GM19240 (cell line): ENCODE measurements at regions not wholly inside any gene's neighbourhood (a gene's known extent, or its start where the extent isn't known, plus 50 kb on each side); places are given as distances from the start of the nearest gene placed in this dataset.

Source experiments
- DNase-seq: peaks from one replicate; pipeline ENCODE4 v3.0.0; 2011; ENCODE audit warnings: low spot score; ENCODE audit not compliant: insufficient read length

DNA sequence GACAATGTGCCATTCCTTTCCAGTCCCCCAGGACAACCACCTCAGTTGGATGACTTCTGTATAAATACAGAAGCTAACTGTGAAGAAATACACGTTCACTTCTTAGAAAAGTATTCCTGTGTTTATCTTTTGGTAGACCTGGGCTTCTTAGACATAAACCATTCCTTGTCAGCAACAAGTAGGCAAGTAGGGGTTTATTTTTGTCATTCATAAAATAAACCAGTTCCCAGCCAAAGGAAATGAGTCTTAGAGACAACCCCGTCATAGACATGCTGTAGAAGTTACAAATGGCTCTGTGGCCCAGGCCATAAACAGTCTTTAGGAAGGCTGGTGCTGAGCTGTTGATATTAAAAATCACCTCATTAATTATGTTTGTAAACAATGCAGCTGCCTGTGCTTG lies 243.2 kb downstream of the SPTSSA start:
- DNase-seq: no peak

DNA sequence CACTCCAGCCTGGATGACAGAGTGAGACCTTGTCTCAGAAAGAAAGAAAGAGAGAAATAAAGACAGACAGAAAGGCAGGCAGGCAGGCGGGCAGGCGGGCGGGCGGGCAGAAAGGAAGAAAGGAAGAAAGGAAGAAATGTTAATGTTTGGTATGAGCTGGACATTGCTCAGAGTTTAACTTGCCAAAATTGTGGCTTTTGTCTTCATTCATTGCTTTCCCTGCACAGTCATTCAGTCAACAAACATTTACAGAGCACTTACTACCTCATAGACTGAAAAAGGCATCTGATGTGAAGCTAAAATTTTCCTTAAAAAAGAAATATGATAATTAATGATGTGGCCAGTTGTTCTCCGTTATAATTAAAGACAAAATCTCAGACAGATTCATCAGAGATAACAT lies 247.1 kb downstream of the SPTSSA start:
- no peak for DNase-seq

GRCh38 chr14:34213332-34213731 lies 248.7 kb downstream of the SPTSSA start:
- DNase-seq: no peak

- DNase-seq: no peak
Measured at GRCh38 chr14:34212172-34212929, 249.7 kb downstream of the SPTSSA start.

DNA sequence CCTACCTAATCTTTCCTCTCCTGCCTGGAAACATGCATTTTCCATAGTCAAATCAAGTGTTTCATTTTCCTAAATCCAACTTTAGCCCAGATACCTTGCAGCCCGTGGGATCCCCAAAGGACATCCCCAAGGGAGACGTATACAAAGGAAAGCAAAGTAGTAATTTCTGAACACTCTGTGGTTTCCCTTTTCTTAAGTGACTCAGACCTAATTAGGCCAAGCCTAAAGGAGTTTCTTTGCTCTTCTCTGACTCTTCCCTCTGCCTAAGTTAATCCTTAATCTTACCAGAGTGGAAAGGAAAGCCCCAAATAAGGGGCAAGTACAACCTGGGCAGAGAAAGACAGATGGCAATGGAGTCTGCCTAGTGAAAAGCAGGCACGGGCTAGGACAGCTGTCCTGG lies 250.3 kb downstream of the SPTSSA start:
- no peak for DNase-seq

DNA sequence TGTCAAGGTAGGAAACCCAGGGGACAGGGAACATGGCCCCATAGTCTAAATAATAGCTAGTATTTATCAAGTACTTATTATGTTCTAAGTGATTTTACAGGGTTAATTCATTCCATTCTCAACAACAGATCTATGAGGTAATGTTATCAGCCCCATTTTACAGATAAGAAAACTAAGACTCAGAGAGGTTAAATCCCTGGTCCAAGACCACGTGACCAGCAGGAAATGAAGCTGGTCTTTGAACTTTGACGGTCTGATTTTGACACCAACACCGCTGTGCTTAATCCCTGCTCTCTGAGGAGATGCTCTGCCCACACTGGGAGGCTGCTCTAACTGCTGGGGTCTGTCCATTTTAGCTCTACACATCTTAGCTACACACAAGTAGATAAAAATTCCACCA lies 253.5 kb downstream of the SPTSSA start:
- no peak for DNase-seq

DNA sequence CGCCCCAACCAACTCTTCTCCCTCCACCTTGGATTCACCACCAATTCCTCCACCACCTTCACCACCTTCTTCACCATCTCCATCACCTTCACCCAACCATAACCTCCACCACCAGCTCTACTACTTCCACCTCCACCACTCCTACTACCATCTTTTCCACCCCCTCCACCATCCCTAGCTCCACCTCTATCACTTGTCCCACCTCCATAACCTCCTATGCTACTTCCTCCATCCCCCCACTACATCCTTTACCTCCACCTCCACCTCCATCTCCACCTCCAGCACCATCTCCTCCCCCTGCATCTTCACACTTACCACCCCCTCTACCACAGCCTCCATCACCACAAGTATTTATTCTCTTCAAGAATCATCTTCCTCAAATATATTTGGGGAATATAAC lies 254.9 kb upstream of the EGLN3 start:
- DNase-seq: no peak

GRCh38 chr14:34204774-34205173 lies 253.9 kb upstream of the EGLN3 start:
- DNase-seq: no peak

DNA sequence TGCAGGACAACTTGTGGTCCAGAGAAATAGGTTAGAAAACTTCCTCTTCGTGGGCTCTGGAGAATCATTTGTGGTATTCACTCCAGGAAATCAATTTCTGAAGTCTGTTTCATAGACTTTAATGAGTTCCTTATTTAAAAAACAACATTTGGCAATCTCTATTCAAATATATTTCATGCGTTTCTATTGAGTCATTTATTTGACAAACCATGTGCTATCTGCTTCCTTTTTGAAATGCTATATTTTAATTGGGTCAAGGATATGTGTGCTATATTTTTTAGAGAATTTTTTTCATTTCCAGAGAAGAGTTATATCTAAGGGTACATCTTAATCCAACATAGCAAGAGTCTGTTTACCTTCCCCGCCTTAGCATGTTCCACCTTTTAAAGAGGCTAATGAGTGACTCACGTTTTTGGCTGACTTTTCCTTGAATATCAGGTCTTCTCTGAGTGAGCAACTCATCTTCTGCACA lies 252.4 kb upstream of the EGLN3 start:
- no peak for DNase-seq

GRCh38 chr14:34201909-34202637 lies 251.2 kb upstream of the EGLN3 start:
- DNase-seq: no peak

DNA sequence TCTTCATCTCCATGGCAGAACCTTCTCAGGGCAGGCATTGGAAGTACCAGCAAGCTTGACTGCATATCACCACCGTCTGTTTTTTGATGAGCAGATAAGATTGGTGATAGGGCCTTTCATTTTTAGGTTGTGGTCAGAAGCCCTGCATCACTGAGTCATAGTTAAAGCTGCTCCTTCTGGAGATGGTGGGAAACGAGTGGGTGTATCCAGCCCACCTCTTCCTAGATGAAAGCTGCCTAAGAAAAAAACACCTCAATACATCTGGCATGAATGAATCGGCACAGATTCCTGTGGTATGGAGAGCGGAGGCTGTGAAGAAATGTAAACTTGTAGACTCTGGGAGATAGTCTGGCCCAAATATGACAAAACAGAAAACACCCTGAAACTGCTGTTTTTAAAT lies 248.7 kb upstream of the EGLN3 start:
- DNase-seq: no peak

DNA sequence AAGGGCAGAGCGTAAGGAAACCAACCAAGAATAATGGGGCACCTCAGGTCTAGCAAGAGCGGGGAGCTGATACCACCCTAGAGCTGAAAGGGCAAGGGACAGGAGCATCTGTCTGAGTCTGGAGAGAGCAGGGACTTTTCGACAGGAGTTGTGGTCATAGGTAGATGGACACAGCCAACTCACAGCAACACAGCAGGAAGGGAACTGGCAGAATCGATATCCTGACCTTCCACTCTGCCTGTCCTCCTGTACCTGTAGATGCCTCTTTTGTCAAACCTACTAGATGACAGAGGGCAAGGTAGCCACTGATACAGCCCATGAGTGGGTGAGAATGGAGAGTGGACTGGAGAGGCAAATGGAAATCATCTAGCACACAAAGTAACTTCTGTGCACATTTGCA lies 247.2 kb upstream of the EGLN3 start:
- no peak for DNase-seq

DNA sequence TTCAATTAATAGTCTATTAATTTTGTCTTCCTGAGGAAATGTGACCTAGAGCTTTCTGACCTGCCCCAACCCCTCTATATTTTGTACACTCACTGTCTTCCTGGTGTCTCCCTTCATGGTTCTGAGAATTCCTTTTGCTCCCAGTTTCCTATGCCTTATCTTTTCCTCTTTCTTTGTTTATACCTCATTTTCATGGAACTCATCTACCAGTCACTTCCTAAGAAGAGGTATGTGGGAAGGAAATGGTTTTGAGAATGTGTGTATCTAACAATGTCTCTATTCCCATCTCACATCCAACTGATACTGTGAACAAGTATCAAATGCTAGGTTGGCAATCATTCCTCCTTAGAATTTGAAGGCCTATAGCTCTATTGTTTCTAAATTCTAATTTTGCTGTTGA lies 245.1 kb upstream of the EGLN3 start:
- DNase-seq: no peak

DNA sequence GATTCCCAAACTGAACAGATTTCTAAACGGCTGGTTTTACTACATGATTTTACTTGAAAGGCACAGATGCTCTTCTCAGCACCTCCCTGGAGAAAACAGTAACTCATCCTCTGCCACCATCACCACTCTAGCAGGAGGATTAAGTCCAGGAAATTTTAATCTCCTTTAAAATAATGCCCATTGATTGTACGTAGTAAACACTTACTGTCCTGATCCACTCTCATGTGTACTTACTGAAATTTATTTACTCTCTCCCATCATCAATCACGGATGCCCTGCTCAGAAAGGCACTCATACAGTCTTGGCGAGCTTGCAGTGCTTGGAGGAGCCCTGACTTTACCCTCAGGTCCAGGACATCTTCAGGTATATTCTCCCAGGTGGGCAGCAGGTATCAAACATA lies 239.8 kb upstream of the EGLN3 start:
- DNase-seq: no peak

- DNase-seq: no peak
Measured at GRCh38 chr14:34189866-34190265, 239.0 kb upstream of the EGLN3 start.

- DNase-seq: no peak
Measured at GRCh38 chr14:34187519-34188044, 236.7 kb upstream of the EGLN3 start.

DNA sequence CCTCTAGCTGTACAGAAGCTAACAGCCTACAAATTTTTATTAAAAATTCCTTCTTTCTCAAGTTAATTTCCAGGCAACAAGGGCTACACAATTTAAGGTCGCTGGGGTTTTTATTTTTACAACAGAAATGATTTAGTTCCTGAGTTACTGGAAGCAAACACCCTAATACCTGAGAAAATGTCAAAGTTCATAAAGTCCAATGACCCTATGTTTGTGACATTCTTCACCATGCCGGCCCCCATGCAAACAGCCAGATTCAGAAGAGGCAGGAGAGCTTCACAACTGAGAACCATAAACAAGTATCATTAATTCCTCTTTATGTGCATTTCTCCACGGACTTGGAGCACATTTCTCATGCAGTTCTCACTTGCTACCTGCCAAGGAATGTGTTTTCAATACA lies 236.2 kb upstream of the EGLN3 start:
- no peak for DNase-seq

- no peak for DNase-seq
Measured at GRCh38 chr14:34184126-34184525, 233.3 kb upstream of the EGLN3 start.

GRCh38 chr14:34183478-34183877 lies 232.6 kb upstream of the EGLN3 start:
- DNase-seq: no peak

DNA sequence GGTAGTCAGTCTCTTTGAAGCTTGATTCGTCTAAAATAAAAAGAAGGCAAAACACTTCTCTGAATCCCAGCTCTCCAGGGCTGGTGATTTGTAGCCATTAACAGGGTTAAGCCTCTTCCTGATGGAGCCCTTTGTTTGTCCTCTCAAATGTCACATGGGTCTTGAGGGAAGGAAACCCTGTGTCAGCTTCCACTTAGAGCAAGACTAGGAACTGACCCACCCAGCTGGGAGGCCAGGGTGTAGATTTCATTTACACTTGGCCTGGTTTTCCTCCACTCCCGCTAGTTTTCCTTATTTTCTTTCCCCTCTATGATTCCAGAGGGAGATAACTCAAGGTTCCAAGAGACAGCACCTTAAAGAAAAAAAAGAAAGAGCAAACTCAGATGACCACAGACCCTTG lies 230.5 kb upstream of the EGLN3 start:
- no peak for DNase-seq

DNA sequence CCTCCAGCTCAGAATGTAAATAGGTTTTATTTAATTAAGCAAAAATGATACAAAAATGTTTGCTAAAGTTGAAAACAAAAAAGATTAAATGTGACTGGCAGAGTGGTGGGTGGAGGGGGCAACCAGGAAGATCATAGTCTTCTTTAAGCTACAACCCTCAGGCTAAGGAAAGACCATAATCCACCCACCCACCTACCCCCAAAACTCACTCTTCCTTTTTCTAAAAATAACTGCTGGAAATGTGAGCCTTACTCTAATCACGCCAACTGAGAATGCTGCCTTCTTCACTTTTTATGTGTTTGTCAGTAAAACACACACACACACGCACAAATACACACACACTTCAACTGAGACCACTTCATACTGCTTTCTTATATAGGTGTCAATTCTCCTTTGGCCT lies 230.0 kb upstream of the EGLN3 start:
- DNase-seq: no peak

- no peak for DNase-seq
Measured at GRCh38 chr14:34180434-34180833, 229.6 kb upstream of the EGLN3 start.

DNA sequence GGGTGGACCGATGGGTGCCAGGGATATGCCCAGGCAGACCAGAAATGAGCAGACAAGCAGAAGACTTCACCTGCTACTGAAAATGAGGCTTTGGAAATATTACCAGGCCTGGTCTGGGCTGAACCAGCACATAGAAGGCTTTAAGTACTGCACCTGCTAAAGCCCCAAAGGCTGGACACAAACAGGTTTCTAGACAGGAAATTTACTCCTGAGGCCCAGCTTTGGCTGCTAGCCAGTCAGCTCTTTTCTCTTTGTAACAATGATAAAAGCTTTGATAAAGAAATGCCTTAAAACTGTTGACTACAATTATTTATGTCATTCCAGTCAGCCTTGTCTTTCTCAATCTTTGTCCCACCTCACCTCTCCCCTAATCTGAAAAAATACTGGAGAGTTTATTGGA lies 228.9 kb upstream of the EGLN3 start:
- DNase-seq: no peak
